NCI-H460 (cell line): ENCODE measurements at regions not wholly inside any gene's neighbourhood (a gene's known extent, or its start where the extent isn't known, plus 50 kb on each side); places are given as distances from the start of the nearest gene placed in this dataset.

Experiments used
- DNase-seq: peaks from one replicate; pipeline ENCODE4 v3.0.0-alpha.2; 2016; ENCODE audit warnings: low read depth; ENCODE audit errors: extremely low read depth

DNA sequence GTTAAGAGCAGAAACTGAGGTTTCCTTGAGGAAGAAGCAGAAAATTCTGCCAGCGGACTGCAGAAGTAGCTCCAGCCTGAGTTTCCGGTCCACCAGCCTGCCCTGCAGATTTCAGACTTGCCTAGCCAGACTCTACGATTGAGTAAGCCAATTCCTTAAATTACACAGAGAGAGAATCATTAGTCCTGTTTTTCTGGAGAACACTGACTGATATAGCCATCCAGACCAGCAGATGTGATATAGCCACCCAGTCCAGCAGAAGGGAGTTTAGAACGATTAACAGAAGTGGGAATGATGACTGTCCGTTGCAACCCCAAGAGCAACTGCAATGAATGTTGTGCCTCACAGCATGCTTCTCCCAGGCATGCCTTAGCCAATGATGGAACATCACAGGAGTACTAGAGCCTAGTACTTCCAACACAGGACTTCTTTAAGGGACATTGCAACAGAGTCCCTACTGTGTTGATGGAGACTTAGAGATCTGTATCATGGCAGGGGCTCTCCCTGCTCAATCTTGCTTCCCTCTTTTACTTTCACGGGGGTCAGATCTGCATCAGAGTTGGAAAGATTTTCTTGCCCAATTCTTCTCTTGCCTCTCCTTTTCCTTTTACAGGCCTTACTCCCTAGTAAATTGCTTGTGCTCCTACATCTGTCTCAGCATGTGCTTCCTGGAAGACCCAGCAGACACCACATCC, 264.6 kb upstream of the CLNK start:
- DNase-seq = no peak

DNA sequence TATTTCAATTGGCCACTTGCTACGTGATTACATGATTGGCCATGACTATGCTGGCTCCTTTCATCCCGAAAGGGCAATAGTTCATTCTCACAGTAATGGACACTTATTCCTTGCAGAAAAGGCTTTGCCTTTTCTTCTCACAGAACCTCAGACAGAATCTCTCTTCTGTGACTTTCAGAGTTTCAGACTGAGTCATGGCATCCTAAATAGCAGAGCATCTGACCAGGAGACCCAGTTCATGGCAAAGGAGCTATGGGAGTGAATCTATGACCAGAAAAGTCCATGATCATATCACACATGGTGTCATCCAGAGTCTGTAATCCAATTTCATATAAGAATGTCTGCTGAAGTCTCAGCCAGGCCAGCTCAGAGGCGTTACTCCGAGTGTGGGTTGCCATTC, 263.3 kb upstream of the CLNK start:
- DNase-seq = no peak

GRCh38 chr4:10944321-10944720, 259.8 kb upstream of the CLNK start:
- DNase-seq = no peak

- DNase-seq = no peak
Observed at GRCh38 chr4:10942156-10942555, 257.6 kb upstream of the CLNK start.

DNA sequence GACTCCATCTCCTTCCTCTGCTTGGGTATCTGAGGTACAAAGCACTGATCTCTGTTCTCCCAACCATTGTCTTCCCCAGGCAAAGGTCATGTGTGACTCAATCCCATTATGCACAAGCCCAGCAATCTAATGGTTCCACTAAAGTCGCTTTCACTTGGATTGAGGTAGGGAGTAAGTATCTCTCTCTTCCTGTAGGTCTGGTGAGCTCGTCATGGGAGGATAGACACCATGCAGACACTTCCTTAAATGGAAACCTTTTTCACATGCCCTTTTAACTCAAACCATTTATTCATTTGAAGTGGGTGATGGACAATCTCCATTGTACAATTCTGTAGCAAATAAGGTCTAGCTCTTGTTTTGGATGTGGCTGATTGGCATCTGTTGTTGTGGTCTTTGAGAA, 245.2 kb upstream of the CLNK start:
- DNase-seq = no peak

DNA sequence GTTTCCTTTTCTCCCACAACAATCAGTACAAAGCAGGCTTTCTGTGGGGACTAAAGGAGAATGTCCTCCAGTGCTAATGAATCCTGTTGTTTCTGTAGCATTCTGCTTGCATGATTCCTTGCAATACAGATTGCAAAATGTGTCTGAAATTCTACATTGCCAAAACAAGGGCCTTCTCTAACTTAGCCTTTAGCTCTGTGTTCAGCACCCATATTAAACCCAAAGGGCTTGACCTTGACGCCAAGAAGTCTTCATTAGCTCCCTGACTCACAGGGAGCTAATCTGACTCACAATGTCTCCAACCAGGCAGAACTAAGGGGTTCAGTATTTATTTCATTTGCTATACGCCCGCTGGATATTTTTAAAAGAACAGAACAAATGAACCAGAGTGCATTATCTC, 241.4 kb upstream of the CLNK start:
- DNase-seq = no peak

DNA sequence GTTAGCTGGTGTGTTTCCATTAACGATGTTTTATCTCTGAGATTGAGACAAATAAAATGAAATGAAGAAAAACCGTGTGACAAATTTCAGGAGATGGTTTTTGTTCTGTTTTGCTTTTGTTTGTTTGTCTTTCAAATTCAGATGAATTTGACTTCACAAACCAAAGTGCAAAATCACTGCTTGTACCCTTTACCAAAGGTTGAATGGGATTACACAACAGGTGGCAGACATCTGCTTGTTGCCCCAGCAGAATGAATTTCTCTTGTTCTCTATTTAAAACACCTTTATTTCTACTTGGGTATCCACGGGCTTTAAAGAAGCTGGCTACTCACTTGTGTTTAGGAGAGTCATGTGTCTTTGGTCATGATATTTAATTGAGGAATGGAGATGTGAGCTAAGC, 239.7 kb upstream of the CLNK start:
- DNase-seq = no peak

DNA sequence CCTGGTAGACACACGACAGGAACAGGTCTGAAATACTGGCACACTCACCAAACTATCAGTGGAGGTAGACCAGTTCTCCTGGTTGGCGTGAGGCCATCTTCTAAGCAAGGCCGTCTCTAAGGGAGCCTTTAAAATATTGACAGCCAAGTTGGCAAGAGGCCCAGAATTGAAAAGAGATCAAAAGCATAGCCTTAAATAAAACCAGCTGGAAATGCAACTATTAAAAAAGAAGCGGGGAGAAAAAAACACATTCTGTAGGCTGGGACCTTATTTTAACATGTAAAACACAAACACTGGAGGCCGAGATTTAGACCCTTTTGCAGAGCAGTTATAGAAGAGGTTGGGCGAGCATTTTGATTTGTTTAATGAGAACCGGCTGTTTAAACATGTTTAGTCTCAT, 233.0 kb upstream of the CLNK start:
- no peak for DNase-seq

DNA sequence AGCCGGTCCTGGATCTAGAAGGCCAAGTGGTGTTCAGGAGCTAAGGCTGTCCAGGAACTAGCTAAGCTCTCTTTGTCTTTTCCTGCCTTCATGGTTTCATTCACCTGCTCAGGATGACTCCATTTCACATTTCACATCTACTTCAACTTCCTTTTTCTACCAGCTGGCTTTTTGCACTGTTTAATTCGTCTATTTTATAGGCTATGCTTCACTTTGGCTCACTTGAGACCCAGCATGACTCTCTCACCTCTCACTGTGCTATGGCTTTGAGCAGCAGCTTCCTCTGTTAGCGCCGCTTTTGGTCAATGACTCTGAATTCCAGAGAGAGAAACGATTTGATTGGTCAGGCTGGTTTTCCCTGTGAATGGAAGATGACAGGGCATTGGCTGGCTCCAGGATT, 213.5 kb upstream of the CLNK start:
- DNase-seq = no peak

- DNase-seq = no peak
Observed at GRCh38 chr4:10897076-10897475, 212.5 kb upstream of the CLNK start.

DNA sequence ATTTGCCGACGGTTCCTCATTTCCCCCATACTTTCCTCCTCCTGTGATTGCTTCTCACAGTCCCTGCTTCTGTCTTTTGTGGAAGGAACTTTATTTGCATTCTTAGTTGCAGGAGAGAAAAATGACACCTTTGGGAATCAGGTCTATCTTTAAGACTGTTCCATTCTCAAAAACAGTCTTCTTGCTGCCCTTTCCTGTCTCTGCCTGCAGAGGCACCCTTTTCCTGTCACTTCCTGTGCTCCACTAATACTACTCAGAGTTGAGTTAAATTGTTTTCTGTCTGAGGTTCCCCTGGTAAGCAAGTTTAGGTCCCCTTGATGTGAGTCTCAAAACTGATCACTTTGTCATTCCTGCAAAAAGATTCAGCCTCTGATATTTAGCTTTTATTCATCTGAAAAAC, 208.8 kb upstream of the CLNK start:
- no peak for DNase-seq

DNA sequence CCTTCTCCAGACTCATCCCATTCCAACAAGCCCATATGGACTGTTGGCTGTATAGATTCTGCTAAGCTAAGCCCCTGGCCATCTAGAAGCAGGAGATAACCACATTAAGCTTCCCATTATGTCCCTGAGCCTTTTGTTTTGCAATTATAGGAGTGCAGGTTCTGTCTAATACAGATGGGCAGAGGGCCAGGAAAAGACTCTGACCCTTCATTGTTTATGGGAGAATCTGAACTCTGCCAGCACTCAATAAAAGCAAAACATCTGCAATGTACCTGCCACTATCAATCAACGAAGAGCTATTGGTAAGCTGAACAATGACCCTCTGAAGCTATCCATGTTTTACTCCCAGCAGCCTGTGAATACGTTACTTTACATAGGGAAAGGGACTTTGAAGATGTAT, 207.3 kb upstream of the CLNK start:
- no peak for DNase-seq

DNA sequence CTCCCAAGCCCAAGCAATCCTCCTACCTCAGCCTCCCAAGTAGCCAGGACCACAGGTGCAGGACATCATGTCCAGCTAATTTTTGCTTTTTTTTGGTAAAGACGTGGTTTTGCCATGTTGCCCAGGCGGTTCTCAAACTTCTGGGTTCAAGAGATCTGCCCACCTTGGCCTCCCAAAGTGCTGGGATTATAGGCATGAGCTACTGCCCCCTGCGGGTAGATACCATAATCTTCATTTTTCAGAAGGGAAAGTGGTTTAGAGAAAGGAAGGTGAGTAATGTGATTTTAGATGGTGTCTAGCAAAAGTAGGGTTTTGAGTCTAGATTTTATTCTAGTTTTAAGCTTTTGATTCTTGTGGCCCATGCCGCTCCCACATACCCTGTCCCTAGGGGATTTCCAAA, 205.3 kb upstream of the CLNK start:
- DNase-seq = no peak

DNA sequence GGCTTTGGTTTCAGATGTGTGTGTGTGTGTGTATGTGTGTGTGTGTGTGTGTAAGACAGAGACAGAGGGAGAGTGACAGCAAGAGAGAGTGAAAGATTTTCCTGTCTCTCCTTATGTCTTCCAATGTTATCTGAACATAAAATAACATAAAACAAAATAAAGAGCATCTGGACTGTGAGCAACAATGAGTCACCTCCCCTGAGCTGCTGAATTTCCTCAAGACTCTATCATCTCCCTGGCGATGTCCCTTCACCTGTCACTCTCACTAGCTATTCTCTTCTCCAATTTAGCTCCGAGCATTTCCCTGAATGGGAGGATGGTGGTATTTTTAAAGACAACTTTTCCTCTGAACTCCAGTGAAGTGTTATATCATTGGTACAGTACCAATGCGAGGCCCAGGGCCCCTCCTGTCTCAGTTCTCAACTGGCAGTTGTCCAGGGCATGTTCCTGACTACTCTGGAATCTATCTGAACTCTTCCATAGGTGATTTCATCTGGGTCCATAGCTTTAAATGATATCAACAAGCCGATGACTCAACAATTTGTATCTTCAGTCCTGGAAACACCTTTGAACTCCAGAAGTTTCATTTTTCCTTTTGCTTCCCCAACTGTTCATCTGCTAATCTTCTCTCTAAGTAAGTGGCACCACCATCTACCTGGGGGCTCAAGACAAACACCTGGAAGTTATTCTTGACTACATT, 195.0 kb upstream of the CLNK start:
- no peak for DNase-seq

DNA sequence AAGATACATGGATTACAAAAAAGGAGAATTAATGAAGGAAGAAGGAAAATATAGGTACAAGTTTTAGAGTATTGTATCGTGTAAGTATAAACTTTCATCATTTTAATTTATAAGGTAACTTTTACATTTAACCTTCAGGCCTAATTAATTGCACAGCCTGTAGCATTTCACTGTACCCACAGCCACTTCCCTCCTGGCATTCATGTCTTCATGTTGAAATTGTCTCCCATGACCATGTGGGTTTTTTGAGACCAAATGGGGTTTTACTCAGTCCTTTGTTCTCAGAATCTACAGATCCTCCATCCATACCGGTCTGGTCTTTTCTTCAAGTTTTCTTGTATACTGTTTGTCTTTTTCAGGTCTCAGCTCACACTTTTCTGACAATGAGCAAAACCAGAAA, 194.3 kb upstream of the CLNK start:
- DNase-seq = no peak

DNA sequence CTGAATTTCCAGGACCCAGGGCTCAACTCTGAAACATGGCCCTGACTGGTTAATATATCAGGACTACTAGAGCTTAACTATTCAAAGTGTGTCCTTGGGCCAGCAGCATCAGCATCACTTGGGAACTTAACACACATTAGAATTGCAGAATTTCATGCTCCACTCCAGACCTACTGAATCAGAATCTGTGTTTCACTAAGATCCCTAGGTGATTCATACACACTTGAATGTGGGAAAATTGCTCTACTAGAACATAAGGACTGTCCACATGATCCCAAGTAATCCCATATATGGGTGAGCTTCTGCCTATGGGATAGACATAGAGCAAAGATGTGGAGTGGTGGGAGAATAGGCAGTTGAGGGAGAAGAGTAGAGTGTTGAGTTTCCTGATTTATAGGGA, 192.5 kb upstream of the CLNK start:
- no peak for DNase-seq

GRCh38 chr4:10875144-10875799, 190.7 kb upstream of the CLNK start:
- DNase-seq = no peak

GRCh38 chr4:10873809-10874208, 189.2 kb upstream of the CLNK start:
- no peak for DNase-seq

GRCh38 chr4:10872833-10873517, 188.4 kb upstream of the CLNK start:
- no peak for DNase-seq

DNA sequence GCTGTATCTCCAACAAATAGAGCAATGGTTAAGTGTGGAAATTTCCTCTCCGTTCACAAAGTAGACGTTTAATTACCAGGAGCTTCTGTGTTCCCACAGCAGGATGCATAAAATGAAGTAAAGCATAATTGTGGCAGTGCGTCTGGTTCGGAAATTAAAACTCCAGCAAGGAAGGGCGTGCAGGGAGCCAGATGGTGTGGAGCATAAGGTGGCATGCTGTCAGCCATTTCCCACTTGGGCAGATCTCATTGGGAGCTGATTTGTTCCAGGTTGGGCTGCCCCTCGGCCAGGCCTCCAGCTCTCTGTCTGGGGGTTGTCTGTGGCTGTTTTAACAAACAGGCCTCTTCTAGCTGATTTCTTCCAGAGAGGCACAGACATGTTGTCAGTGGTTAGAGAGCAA, 182.1 kb upstream of the CLNK start:
- DNase-seq = no peak

DNA sequence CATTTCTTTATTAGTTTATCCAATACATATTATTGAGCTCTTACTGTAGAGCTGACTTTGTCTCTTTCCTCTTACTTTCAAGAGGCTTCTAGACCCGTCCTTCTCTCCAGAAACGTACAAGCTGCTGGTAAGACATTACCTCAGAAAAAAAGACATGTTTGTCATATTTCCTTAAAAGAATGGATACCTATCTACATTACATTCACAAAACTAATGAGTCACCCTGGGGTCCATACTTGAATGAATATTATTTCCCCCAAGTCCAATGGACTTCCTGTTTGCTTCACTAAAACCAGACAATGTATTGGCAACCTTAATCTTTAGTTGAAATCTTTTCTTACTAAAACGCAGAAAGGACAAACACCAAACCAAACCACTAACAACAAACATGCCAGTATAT, 176.5 kb upstream of the CLNK start:
- DNase-seq = no peak
